ENCODE measurements at regions not wholly inside any gene's neighbourhood (a gene's known extent, or its start where the extent isn't known, plus 50 kb on each side); places are given as distances from the start of the nearest gene placed in this dataset.

DNA sequence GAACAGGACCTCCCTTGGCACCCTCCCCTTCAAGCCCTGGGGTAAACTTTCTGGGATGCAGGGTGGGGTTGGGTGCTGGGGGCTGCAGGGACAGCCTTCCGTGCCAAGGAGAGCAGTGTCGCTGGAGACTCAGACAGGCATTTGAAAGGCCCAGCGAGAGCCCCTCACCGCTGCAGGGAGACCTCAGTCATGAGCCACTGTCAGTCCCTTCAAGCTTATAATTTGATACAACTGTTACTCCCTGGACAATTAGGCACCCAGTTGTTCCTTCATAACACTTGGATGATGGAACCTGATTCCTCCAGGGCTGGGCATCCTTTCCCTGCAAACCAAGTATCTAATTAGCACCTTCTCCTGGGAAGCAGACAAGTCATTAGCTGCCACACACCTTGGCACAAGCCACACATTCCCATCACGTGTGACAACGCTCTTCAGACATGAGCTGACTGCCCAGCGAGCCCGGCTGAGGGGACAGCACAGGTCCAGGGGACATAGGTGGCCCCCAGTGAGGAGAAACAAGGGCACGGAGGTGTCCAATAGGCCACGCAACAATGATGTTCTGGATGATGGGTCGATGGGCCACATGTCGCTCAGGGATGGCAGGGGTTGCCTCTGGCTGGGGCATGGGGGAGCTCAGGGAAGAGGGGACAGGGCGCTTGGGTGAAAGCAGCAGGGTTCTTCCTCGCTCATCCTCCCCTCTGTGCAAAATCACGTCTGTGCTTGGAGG lies 59.6 kb downstream of the KCNF1 start:
- Histone ChIP-seq H3K27ac (no peak overlapping the region), H3K4me3 (no peak overlapping the region)
- no peak for DNase-seq (ENCODE audit: low spot score)
- TF ChIP-seq, protein P1, sequence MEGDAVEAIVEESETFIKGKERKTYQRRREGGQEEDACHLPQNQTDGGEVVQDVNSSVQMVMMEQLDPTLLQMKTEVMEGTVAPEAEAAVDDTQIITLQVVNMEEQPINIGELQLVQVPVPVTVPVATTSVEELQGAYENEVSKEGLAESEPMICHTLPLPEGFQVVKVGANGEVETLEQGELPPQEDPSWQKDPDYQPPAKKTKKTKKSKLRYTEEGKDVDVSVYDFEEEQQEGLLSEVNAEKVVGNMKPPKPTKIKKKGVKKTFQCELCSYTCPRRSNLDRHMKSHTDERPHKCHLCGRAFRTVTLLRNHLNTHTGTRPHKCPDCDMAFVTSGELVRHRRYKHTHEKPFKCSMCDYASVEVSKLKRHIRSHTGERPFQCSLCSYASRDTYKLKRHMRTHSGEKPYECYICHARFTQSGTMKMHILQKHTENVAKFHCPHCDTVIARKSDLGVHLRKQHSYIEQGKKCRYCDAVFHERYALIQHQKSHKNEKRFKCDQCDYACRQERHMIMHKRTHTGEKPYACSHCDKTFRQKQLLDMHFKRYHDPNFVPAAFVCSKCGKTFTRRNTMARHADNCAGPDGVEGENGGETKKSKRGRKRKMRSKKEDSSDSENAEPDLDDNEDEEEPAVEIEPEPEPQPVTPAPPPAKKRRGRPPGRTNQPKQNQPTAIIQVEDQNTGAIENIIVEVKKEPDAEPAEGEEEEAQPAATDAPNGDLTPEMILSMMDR (IDR thresholded peaks at IDR 0.05) = no peak

DNA sequence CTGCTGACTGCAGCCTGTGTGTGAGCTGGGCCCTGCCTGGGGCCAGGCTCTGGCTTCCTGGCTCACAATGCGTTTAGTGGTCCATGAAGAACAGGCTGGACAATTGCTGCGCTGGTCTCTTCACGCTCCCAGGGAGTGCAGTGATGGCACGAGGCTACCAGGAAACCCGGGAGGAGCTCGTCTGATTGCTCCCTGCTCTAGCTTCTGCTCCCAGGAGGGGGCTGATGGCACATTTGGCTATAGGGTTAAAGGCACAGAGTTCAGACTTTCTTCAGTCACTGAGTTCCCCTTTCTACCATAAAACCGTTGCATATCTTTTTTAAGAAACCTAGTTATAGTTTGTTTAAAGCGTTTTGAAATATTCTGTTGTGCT lies 60.1 kb downstream of the KCNF1 start:
- no peak overlapping the region for H3K4me3 ChIP-seq
- H3K27ac ChIP-seq = no peak overlapping the region
- TF ChIP-seq, protein P1 (IDR thresholded peaks at IDR 0.05) = no peak
- DNase-seq (ENCODE audit: low spot score) = no peak

DNA sequence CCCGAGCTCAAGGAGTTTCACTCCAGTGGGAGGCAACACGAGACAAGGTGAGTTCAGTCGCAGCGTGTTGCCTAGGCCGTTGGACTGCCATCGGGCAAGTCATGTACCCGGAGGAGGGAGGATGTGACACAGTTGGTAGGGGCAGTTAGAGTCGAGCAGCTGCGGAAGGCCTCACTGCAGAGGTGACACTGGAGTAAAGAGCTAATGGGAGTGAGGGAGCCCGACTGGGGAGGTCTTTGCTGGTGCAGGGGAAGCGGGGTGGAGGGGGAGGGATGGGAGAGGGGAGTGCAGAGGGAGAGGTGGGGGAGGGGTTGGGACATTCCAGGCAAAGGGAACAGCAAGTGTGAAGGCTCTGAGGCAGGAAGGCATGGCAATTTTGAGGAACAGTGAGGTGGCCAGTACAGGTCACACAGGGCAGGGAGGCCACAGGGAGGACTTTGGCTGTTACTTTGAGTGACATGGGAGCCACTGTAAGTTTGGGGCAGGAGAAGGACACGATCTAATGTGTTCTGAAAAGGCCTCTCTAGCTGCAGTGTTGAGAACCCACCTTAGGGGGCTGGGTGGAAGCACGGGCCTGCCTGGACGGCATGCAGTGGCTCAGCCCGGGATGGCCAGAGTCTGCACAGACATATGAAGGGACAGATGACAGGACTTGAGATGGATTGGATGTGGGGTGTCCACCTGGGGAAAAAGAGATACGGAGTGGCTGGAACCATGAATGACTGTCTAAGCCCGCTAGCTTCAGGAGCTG lies 61.1 kb downstream of the KCNF1 start:
- H3K4me3 ChIP-seq = no peak overlapping the region
- DNase-seq (ENCODE audit: low spot score) = no peak
- TF ChIP-seq, protein P1 (IDR thresholded peaks at IDR 0.05) = no peak
- no peak overlapping the region for H3K27ac ChIP-seq

DNA sequence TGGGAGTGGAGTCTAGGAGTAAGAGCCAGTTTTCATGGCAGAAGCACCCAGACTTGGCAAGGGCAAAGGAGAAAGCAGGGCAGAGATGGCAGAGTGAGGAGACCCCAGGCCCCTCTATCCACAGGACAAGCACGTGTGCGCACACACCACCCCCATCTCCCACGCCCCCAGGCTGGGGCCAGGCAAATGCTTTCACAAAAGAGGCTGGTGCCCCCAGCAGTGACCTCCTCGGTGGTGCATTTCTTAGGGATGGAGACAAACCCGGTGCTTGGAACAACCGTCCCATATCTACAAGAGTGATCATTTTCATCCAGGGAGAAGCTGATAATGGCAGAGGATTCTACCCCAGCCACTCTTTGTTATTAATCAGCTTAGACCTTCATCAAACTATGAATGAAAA lies 62.0 kb downstream of the KCNF1 start:
- TF ChIP-seq, protein P1 (IDR thresholded peaks at IDR 0.05) = no peak
- DNase-seq (ENCODE audit: low spot score) = no peak
- H3K27ac ChIP-seq = no peak overlapping the region
- no peak overlapping the region for H3K4me3 ChIP-seq

DNA sequence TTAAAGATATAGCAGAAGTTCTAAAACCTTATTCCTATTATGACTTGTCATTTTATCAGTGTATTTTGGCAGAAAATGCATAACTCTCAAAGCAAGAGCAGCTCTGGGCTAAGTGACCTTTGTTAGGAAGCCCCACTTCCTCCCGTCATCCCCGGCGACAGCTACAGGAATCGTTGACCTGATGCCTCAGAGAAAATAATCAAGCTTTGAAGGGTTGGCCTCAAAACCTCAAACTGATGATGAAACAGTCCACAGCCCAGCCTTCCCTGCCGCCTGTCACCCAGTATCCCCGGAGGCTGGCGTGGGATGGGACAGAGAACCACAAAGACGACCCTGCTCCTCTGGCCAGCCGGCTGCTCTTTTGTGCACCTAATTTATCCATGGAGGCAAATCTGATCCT lies 65.3 kb downstream of the KCNF1 start:
- TF ChIP-seq, protein P1 (IDR thresholded peaks at IDR 0.05) = no peak
- no peak for DNase-seq (ENCODE audit: low spot score)
- H3K4me3 ChIP-seq = no peak overlapping the region
- H3K27ac ChIP-seq = no peak overlapping the region

DNA sequence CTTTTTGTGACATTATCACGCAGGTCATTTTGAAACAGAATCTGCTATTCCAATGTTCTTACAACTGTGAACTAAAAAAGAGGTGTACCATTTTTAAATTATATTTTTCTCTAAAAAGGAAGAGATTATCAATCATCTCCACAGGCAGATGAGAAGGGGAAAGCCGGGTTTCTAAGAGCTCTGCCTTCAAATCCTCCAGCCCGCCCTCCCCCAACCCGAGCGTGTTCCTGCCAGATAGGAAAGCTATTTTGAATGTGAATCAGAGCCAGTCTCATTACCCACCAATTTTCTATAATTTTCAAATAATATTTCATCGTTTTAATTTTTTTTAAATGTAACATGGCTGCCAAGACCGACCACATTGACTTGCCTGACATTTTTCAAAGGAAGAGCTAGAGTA lies 65.9 kb downstream of the KCNF1 start:
- Histone ChIP-seq H3K4me3 (no peak overlapping the region), H3K27ac (no peak overlapping the region)
- no peak for DNase-seq (ENCODE audit: low spot score)
- TF ChIP-seq, protein P1 (IDR thresholded peaks at IDR 0.05) = no peak
